Activated CD8-positive, alpha-beta T cell treated with anti-CD3 and anti-CD28 coated beads, Interleukin-2, amount 10 ng/mL, durations not matched to agents 7 days and 5 days (primary cell): ENCODE measurements at regions not wholly inside any gene's neighbourhood (a gene's known extent, or its start where the extent isn't known, plus 50 kb on each side); places are given as distances from the start of the nearest gene placed in this dataset.

Experiments
- ATAC-seq: fragments of 150-1000 bp; cut with Tn5 transposase; one replicate; pipeline ENCODE4 v1.10.0; 2021; ENCODE audit warnings: moderate library complexity
- CTCF ChIA-PET: fragments of 350-600 bp; sonication (Branson Sonifier 250); formaldehyde crosslinking; loops from one replicate; lab custom pipeline; 2021; ENCODE audit warnings: antibody characterized with exemption; lab: Charles Lee
- POLR2A ChIA-PET: fragments of 350-600 bp; sonication (Branson Sonifier 250); formaldehyde crosslinking; loops from one replicate; lab custom pipeline; 2021; ENCODE audit warnings: antibody characterized with exemption; lab: Charles Lee
- DNase-seq: peaks from one replicate; pipeline ENCODE4 v3.0.0-alpha.2; 2020
- H3K27ac Mint-ChIP-seq: one replicate; pipeline ENCODE4 v1.8.0; 2021; ENCODE audit warnings: mild to moderate bottlenecking, mixed read lengths
- H3K27me3 Mint-ChIP-seq: one replicate; pipeline ENCODE4 v1.8.0; 2021; ENCODE audit warnings: low read depth, mixed read lengths
- H3K36me3 Mint-ChIP-seq: one replicate; pipeline ENCODE4 v1.8.0; 2021; ENCODE audit warnings: low read depth, mixed read lengths
- H3K4me1 Mint-ChIP-seq: one replicate; pipeline ENCODE4 v1.8.0; 2021; ENCODE audit warnings: low read depth, mixed read lengths
- H3K4me3 Mint-ChIP-seq: one replicate; pipeline ENCODE4 v1.8.0; 2021; ENCODE audit warnings: mild to moderate bottlenecking, mixed read lengths
- H3K9me3 Mint-ChIP-seq: one replicate; pipeline ENCODE4 v1.8.0; 2022; ENCODE audit warnings: mixed read lengths; ENCODE audit not compliant: insufficient read depth

DNA sequence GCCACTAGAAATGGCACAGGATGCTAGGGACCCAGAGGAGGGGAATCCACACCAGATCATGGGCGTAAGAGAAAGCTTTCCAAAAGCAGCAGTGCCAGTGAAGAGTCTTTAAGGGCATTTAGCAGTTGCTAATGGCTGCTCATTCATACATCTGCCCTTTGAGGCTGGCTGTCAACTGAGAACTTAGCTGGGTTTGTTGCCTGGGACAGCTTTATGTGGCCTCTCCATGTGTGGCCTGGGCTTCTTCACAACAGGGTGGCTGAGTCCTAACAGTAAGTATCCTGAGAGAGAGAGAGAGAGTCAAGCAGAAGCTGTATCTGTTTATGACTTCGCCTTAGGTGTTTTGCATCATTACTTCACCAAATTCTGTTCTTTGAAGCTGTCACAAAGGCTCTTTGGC is 286.1 kb upstream of the KCNJ16 start:
- no peak overlapping the region for H3K27ac Mint-ChIP-seq
- H3K9me3 Mint-ChIP-seq = no peaks in the 10 kb centered on the region
- H3K27me3 Mint-ChIP-seq = no peaks in the 10 kb centered on the region
- H3K4me1 Mint-ChIP-seq = no peaks in the 10 kb centered on the region
- DNase-seq (no peak), ATAC-seq (no peak)
- ChIA-PET POLR2A (no interaction called here), CTCF (no interaction called here)
- H3K4me3 Mint-ChIP-seq = no peak overlapping the region
- no peaks in the 10 kb centered on the region for H3K36me3 Mint-ChIP-seq

DNA sequence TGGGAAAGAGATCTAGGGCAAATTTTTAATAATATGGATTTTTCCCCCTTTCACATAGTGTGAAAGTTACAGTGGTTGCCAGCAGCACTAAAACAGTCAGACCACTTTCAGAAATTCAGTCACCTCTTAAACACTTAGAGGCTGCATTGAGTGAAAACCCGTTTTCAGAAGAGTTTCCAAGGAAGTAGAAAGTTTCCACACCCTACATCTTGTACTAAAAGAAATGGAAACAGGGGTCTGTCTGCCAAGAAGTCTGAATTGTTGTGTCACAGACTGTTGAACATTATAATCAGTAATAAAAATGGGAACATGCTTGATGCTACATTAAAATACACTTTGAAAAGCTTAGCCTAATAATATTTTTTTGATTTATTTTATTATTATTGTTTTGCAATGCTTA is 278.9 kb upstream of the KCNJ16 start:
- no peaks in the 10 kb centered on the region for H3K27me3 Mint-ChIP-seq
- no peak for DNase-seq
- no peak overlapping the region for H3K27ac Mint-ChIP-seq
- H3K36me3 Mint-ChIP-seq = no peaks in the 10 kb centered on the region
- POLR2A ChIA-PET = no interaction called here
- no peaks in the 10 kb centered on the region for H3K4me1 Mint-ChIP-seq
- H3K4me3 Mint-ChIP-seq = no peak overlapping the region
- no peak for ATAC-seq
- CTCF ChIA-PET = no interaction called here
- no peaks in the 10 kb centered on the region for H3K9me3 Mint-ChIP-seq

DNA sequence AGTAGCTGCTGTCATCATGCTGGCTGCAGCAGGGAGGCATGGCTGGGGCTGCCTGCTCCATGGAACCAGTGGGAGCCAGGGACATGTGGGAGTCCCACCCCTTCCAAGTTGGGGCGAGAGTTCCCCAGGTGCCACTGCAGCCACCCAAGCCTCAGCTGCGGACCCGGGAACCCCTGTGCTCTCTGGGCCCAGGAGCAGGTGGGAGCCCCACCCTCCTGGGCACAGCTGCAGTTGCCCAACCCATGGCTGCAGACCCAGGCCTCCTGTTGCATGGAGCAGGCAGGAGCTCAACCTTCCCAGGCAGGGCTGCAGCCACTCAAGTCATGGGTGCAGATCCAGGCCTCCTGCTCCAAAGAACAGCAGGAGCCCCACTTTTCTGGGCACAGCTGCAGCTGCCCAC is 274.2 kb upstream of the KCNJ16 start:
- Mint-ChIP-seq H3K27me3 (no peaks in the 10 kb centered on the region), H3K36me3 (no peaks in the 10 kb centered on the region), H3K9me3 (no peaks in the 10 kb centered on the region), H3K4me3 (no peak overlapping the region), H3K4me1 (no peaks in the 10 kb centered on the region), H3K27ac (no peak overlapping the region)
- ChIA-PET CTCF (interaction anchor here (2.1 kb wide), 1 partner anchor 193 kb away, joined by 5 read pairs; no protein-coding TSS in a partner anchor), POLR2A (no interaction called here)
- DNase-seq (no peak), ATAC-seq (no peak)

DNA sequence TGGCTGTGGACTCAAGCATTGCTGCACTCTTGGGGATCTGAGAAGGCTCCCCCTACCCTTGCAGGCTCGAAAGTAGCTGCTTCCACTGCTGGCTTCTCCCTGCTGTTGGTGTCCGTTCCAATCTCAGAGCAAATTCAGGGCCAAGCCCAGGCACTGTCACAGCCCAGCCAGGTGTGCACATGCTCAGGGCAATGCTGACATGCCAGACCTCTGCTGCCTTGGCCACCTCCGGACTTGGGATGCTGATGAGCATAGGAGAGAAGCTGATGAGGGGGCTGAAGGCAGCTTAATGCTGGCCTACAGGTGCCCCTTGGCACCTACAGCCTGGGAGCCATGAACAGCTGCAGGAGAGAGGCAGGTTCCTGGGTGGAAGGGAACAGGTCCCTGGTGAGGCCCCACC is 273.7 kb upstream of the KCNJ16 start:
- Mint-ChIP-seq H3K9me3 (no peaks in the 10 kb centered on the region), H3K4me1 (no peaks in the 10 kb centered on the region), H3K36me3 (no peaks in the 10 kb centered on the region), H3K4me3 (no peak overlapping the region), H3K27me3 (no peaks in the 10 kb centered on the region), H3K27ac (no peak overlapping the region)
- ChIA-PET CTCF (interaction anchor here (2.1 kb wide), 1 partner anchor 194 kb away, joined by 5 read pairs; no protein-coding TSS in a partner anchor), POLR2A (no interaction called here)
- DNase-seq = no peak
- ATAC-seq = no peak

DNA sequence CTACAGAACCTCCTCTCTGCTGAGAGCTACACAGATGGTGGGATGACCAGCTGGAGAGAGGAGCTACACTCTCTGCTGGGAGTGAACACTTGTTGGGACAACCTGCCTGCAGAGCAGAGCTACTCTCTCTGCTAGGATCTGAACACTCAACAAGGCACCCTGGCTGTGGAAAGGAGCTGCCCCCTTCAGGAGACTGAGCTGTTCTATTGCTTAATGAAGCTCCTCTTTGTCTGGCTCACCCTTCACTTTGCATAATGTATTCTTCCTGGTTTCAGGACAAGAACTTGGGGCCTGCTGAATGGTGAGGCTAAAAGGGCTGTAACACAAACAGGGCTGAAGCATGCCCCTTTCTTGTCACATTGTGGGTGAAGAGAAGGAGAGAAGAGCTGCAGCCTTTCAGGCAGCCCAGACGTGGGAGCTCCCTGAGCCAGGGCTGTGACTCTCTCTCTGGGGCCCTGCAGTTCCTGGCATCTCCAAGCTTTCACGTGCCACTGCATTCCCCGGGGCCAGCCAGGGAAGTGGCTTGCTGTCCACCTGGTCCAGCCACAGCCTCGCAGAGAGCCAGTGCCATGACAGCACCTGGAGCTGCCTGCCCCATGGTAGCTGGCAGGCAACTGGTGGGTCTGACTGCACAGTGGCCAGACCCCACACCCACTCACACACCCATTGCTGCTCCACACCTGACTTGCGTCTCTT is 272.8 kb upstream of the KCNJ16 start:
- Mint-ChIP-seq H3K9me3 (no peaks in the 10 kb centered on the region), H3K27me3 (no peaks in the 10 kb centered on the region), H3K27ac (no peak overlapping the region), H3K36me3 (no peaks in the 10 kb centered on the region), H3K4me1 (no peaks in the 10 kb centered on the region), H3K4me3 (no peak overlapping the region)
- ATAC-seq (no peak), DNase-seq (no peak)
- ChIA-PET POLR2A (interaction anchor here (0.6 kb wide), 1 partner anchor 653 kb away, joined by 3 read pairs; no protein-coding TSS in a partner anchor), CTCF (interaction anchor here (2.1 kb wide), 1 partner anchor 195 kb away, joined by 5 read pairs; no protein-coding TSS in a partner anchor)

DNA sequence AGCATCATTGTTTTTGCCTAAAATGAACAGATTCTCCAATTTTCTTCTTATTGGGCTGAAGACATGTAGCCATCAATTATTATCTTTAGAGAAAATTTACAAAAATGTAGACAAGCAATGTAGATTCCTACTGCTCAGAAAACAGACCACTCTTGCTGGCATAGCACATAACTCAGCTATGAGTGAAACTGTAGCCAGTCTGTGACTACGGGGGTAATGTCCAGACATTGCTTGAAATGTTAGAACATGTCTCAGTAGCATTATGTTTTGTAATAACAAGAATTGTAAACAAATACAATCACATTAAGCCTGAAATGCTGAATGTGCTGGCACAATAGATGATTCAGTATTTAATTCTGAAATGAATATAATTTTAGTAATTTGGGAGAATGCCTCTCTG is 265.7 kb upstream of the KCNJ16 start:
- Mint-ChIP-seq H3K4me1 (no peaks in the 10 kb centered on the region), H3K4me3 (no peak overlapping the region), H3K27me3 (no peaks in the 10 kb centered on the region), H3K27ac (no peak overlapping the region), H3K9me3 (no peaks in the 10 kb centered on the region), H3K36me3 (no peaks in the 10 kb centered on the region)
- ChIA-PET CTCF (no interaction called here), POLR2A (no interaction called here)
- DNase-seq (no peak), ATAC-seq (no peak)

DNA sequence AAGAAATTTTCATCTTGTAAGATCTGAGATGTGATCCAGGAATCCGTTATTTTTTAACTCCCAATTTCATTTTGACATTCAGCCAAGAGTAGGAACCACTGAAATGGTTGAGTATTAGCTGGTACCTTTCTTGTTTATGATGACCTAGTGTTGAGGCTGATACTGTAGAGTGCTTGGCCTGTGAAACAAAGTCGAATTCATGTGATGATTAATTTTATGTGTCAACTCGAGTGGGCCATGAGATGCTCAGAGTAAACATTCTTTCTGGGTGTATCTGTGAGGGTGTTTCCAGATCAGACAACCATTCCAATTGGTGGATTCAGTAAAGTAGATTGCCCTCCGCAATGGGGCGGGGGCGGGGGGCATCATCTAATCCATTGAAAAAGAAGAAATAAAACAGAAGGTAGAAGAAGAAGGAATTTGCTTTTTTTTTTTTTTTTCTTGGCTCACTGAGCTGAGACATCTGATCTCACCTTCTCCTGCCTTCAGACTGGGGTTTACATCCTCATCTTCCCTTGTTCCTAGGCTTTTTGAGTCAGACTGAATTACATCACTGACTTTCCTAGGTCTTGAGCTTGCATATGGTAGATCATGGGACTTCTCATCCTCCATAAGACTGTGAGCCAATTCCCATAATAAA is 264.6 kb upstream of the KCNJ16 start:
- no peak for DNase-seq
- ATAC-seq = no peak
- CTCF ChIA-PET = no interaction called here

DNA sequence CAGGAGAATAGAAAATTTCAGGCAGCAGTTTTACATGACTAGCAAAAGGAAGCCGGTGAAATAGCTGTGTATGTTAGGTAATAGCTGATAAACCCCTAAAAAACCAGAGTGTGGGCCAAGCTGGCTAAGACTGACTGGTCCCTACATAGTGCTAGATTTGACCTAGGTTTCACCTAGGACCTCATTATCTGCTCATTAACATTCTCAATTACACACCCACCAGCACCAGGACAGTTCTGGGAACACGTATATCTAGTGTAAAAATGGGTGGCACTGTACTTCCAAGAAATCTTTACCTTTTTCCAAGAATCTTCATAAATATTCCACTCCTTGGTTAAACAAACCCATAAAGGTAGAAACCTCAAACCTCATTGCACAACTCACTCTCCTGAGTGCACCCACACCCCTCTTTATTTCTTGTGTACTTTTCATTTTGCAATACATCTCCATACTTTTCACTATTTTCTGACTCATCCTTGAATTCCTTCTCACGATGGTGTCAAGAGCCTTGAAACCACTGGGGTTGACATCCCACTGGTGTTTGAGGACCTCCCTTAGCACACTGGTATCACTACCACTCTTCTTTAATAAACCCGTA is 262.7 kb upstream of the KCNJ16 start:
- no peak for ATAC-seq

More for the DNA sequence above, 264.6 kb upstream of the KCNJ16 start:
- Mint-ChIP-seq H3K27ac (no peak overlapping the region), H3K27me3 (no peaks in the 10 kb centered on the region), H3K4me3 (no peak overlapping the region), H3K9me3 (no peaks in the 10 kb centered on the region), H3K4me1 (no peaks in the 10 kb centered on the region), H3K36me3 (no peaks in the 10 kb centered on the region)
- POLR2A ChIA-PET = interaction anchor here (0.6 kb wide), 1 partner anchor 766 kb away, joined by 3 read pairs; no protein-coding TSS in a partner anchor

DNA sequence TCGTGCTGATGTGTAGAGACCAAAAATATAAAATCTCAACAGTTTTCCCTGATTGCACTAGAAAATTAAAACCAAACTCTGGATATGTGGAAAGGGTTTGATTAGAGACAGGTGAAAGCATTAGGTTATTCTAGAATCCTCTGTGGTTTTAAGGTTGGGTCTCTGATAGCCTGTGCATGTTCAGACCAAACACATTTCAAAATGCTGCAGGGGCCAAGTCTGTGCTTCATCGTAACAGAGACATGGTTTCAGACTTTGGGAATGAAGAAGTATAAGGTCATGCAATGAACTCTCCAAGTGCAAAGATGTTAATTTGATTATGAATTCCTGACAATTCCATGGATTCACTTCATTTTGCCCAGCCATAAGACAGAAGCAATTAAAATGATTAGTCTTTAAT is 261.0 kb upstream of the KCNJ16 start:
- Mint-ChIP-seq H3K27ac (no peak overlapping the region), H3K4me3 (no peak overlapping the region), H3K27me3 (no peaks in the 10 kb centered on the region), H3K36me3 (no peaks in the 10 kb centered on the region), H3K4me1 (no peaks in the 10 kb centered on the region), H3K9me3 (no peaks in the 10 kb centered on the region)
- POLR2A ChIA-PET = no interaction called here
- ATAC-seq (no peak), DNase-seq (no peak)
- CTCF ChIA-PET = no interaction called here

More for the DNA sequence above, 262.7 kb upstream of the KCNJ16 start:
- H3K27ac Mint-ChIP-seq = no peak overlapping the region
- H3K9me3 Mint-ChIP-seq = no peaks in the 10 kb centered on the region
- DNase-seq = no peak
- no peaks in the 10 kb centered on the region for H3K27me3 Mint-ChIP-seq
- no peaks in the 10 kb centered on the region for H3K4me1 Mint-ChIP-seq
- POLR2A ChIA-PET = no interaction called here
- H3K4me3 Mint-ChIP-seq = no peak overlapping the region
- CTCF ChIA-PET = no interaction called here
- H3K36me3 Mint-ChIP-seq = no peaks in the 10 kb centered on the region

DNA sequence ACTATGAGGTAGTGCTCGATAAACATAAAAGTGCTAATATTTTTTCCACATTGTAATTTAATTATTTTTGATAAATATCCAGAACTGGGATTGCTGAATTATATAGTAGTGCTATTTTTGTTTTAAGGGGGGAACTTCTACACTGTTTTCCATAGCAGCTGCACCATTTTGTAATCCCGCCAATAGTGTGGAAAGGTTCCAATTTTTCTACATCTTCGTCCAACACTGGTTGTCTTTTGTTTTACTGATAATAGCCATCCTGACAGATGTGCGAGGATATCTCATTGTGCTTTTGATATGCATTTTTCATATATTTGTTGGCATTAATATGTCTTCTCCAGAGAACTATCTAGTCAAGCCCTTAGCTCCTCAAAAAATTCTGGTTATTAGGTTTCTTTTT is 259.6 kb upstream of the KCNJ16 start:
- Mint-ChIP-seq H3K4me1 (no peaks in the 10 kb centered on the region), H3K36me3 (no peaks in the 10 kb centered on the region), H3K27me3 (no peaks in the 10 kb centered on the region), H3K27ac (no peak overlapping the region), H3K9me3 (no peaks in the 10 kb centered on the region), H3K4me3 (no peak overlapping the region)
- DNase-seq = no peak
- POLR2A ChIA-PET = no interaction called here
- no peak for ATAC-seq
- CTCF ChIA-PET = no interaction called here

DNA sequence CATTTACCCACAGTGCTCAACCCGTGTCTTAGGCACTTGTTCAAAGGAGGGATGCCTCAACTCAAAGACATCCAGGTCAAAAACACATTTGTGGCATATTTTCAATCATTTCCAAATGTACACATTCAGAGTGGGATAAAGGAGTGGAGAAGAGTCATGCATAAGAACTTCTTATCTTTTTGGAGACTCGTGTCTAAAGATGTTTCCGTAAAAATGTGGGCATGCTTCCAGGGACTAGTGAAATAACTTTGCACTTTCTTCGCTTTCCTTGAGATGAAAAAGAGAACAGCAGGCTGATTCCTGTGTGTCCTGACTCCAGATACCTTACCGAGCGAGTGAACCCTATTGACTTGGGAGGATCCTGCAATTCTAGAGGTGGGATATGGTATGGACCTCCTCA is 256.6 kb upstream of the KCNJ16 start:
- POLR2A ChIA-PET = no interaction called here
- CTCF ChIA-PET = no interaction called here
- Mint-ChIP-seq H3K27me3 (no peaks in the 10 kb centered on the region), H3K4me3 (no peak overlapping the region), H3K27ac (no peak overlapping the region), H3K4me1 (no peaks in the 10 kb centered on the region), H3K36me3 (no peaks in the 10 kb centered on the region), H3K9me3 (no peaks in the 10 kb centered on the region)
- ATAC-seq (no peak), DNase-seq (no peak)

DNA sequence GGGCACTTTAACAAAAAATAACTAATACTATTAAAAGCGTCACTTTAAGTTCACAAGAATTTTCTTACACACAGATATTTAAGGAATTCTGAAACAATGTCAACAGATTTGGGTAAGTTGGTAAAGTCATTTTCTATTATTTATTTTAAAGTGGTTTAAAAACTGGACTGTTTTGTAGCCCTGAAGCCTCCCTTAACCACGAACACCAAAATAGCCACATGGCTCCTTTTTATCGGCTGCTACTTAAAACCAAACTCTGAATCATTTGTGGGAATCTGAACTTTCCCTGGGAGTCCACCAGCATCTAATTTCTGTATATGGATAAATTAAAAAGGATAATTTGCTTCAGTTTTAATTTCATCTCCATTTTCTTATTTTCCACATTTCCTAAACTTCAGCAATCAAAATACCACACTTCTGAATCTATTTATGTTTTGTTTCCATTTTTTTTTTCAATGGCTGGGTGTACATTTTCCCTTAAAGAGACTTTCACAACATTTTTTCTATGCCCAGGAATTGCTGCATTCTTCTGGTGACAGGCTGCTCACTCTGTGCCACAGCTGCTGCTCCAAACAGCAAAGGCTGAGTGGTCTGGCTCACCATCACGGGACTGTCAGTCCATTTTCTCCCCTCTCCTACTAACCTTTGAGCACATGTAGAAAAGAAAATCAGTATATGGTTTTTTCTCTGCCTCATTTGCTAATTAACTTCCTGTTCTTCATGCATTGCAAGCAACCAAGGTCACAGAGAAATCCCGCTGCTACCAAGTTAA is 255.5 kb upstream of the KCNJ16 start:
- POLR2A ChIA-PET = no interaction called here
- Mint-ChIP-seq H3K36me3 (no peaks in the 10 kb centered on the region), H3K4me3 (no peak overlapping the region), H3K27ac (no peak overlapping the region), H3K4me1 (no peaks in the 10 kb centered on the region), H3K9me3 (no peaks in the 10 kb centered on the region), H3K27me3 (no peaks in the 10 kb centered on the region)
- ATAC-seq = no peak
- no peak for DNase-seq
- CTCF ChIA-PET = no interaction called here
